Peyer's patch (tissue), 4 donors: ENCODE measurements at regions not wholly inside any gene's neighbourhood (a gene's known extent, or its start where the extent isn't known, plus 50 kb on each side); places are given as distances from the start of the nearest gene placed in this dataset.

Experiments used
- DNase-seq, 3 donors: peaks; one replicate each; pipeline ENCODE4 v3.0.0-alpha.2; 2017 to 2019
- H3K27ac ChIP-seq, 4 donors: fragments of 200-600 bp; sonication (generic); one replicate each; pipeline ENCODE4 v1.5.1; 2016 to 2019
- H3K27me3 ChIP-seq, 2 donors: fragments of 200-600 bp; sonication (generic); one replicate each; pipeline ENCODE4 v1.5.1; 2019
- H3K36me3 ChIP-seq, 3 donors: fragments of 200-600 bp; sonication (generic); one replicate each; pipeline ENCODE4 v1.5.1; 2016 to 2019
- H3K4me1 ChIP-seq, 4 donors: fragments of 200-600 bp; sonication (generic); one replicate each; pipeline ENCODE4 v1.5.1; 2016 to 2019
- H3K4me3 ChIP-seq, 4 donors: fragments of 200-600 bp; sonication (generic); 1 replicate in 3 of 4; 2 replicates in 1 of 4; pipeline ENCODE4 v1.5.1; 2016 to 2019; ENCODE audit warnings: mild to moderate bottlenecking in 1 of 4
- H3K9me3 ChIP-seq, 4 donors: fragments of 200-600 bp; sonication (generic); one replicate each; pipeline ENCODE4 v1.5.1; 2016 to 2019; ENCODE audit warnings: mild to moderate bottlenecking in 1 of 4
- POLR2A ChIP-seq, 2 donors: fragments of 450-650 bp; IDR thresholded peaks; one replicate each; pipeline ENCODE4 v1.5.1; 2017; ENCODE audit warnings: antibody characterized with exemption in 2 of 2, mild to moderate bottlenecking in 2 of 2, moderate library complexity in 2 of 2
- TF ChIP-seq, protein P1 (sequence below), 6 experiments: fragments of 450-650 bp in 4 of 6; fragments of 200-600 bp in 2 of 6; sonication (generic) in 1 of 6; IDR thresholded peaks; one replicate each; pipeline ENCODE4 v1.5.1; 2017 to 2019; ENCODE audit warnings: antibody characterized with exemption in 6 of 6, mild to moderate bottlenecking in 3 of 6, moderate library complexity in 1 of 6

DNA sequence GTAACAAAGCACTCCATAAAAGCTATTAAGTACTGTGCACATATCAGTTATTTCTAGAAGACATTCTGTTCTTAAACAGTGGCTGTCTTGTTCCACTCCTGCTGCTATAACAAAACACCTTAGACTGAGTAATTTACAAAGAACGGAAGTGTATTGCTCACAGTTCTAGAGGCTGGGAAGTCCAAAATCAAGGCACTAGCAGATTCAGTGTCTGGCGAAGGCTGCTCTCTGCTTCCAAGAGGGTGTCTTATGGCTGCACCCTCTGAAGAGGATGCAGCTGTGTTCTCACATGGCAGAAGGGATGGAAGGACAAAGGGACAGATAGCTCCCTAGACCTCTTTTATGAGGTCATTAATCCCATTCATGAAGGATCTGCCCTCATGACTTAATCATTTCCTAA, 424.2 kb upstream of the ZMIZ1 start:
- no peak for TF ChIP-seq POLR2A (IDR thresholded peaks at IDR 0.05)
- TF ChIP-seq, protein P1, sequence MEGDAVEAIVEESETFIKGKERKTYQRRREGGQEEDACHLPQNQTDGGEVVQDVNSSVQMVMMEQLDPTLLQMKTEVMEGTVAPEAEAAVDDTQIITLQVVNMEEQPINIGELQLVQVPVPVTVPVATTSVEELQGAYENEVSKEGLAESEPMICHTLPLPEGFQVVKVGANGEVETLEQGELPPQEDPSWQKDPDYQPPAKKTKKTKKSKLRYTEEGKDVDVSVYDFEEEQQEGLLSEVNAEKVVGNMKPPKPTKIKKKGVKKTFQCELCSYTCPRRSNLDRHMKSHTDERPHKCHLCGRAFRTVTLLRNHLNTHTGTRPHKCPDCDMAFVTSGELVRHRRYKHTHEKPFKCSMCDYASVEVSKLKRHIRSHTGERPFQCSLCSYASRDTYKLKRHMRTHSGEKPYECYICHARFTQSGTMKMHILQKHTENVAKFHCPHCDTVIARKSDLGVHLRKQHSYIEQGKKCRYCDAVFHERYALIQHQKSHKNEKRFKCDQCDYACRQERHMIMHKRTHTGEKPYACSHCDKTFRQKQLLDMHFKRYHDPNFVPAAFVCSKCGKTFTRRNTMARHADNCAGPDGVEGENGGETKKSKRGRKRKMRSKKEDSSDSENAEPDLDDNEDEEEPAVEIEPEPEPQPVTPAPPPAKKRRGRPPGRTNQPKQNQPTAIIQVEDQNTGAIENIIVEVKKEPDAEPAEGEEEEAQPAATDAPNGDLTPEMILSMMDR (IDR thresholded peaks at IDR 0.05): no peak
- no peak overlapping the region for H3K27ac ChIP-seq

DNA sequence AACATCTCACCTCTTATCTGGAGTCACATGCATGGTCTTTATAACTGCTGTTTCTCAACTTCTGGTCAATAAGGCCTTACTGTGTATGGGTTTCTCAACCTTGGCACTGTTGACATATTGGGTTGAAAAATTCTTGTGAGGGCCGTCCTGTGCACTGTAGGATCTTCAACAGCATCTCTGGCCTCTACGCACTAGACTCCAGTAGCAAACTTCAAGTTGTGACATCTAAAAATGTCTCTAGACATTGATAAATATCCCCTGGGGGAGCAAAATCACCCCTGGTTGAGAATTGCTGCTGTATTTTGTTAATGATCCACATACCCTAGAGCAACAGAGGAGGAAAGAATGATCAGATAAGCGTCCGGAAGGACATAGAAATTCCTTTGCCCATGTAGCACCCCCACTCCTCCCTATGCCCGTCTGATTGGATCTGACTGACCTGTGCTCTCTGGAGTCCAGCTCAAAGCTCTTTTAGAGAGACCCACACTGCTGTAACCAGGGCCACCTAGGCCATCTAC, 423.5 kb upstream of the ZMIZ1 start:
- Histone ChIP-seq H3K27ac (no peak overlapping the region), H3K36me3 (no peaks in the 10 kb centered on the region), H3K4me1 (no peaks in the 10 kb centered on the region), H3K4me3 (no peak overlapping the region), H3K9me3 (no peaks in the 10 kb centered on the region), H3K27me3 (no peaks in the 10 kb centered on the region)
- no peak for TF ChIP-seq POLR2A (IDR thresholded peaks at IDR 0.05)
- TF ChIP-seq, protein P1 (IDR thresholded peaks at IDR 0.05): no peak
- no peak for DNase-seq

More for the DNA sequence above, 424.2 kb upstream of the ZMIZ1 start:
- H3K36me3 ChIP-seq: no peaks in the 10 kb centered on the region
- no peaks in the 10 kb centered on the region for H3K9me3 ChIP-seq
- DNase-seq: no peak
- no peak overlapping the region for H3K4me3 ChIP-seq
- no peaks in the 10 kb centered on the region for H3K27me3 ChIP-seq
- no peaks in the 10 kb centered on the region for H3K4me1 ChIP-seq

DNA sequence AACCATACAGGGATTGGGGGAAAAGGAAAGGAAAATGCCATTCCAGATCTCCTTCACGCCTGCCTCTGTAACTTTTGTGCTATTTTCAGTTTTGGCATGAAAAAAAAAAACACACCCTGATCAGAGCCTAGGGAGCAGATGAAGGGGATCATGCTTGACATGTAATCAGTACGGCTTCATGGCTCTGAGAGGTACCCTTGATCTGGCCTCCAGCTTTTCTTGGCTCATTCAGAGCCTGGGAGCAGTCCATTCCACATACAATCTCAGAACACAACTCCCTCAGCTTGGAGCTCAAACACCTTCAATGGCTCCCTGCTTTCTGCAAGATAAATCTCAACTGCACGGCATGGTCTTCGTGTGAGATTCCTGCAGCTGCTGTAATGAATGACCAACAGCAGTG, 422.8 kb upstream of the ZMIZ1 start:
- Histone ChIP-seq H3K27me3 (no peaks in the 10 kb centered on the region), H3K9me3 (no peaks in the 10 kb centered on the region), H3K27ac (no peak overlapping the region), H3K36me3 (no peaks in the 10 kb centered on the region), H3K4me3 (no peak overlapping the region), H3K4me1 (no peaks in the 10 kb centered on the region)
- TF ChIP-seq, protein P1 (IDR thresholded peaks at IDR 0.05): no peak
- no peak for TF ChIP-seq POLR2A (IDR thresholded peaks at IDR 0.05)
- no peak for DNase-seq

DNA sequence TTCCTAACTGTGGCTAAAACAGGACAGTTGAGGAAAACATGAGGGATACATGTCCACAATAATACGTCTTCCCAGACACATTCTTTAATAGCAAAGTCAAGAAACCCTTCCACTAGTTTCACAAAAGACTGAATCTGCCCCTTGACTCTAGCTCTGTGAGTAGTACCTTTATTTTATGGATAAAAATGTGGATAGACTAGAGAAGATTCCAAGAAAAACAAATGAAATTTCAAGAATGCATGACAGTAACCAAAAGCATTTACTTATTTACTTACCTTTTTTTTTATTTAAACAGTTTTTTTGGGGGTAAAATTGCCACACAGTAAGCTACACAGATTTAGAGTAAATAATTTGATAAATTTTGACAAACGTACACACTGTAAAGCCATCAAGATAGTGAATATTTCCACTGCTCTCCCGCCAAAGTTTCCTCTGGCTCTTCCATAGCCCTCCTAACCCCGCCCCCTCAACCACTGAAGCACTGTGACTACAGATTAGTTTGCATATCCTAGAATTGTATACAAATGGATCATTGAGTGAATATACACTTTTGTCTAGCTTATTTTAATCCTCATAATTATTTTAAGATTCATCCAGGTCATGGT, 420.4 kb upstream of the ZMIZ1 start:
- no peaks in the 10 kb centered on the region for H3K27me3 ChIP-seq
- DNase-seq: no peak
- no peaks in the 10 kb centered on the region for H3K4me1 ChIP-seq
- TF ChIP-seq, protein P1 (IDR thresholded peaks at IDR 0.05): no peak
- TF ChIP-seq POLR2A (IDR thresholded peaks at IDR 0.05): no peak
- no peak overlapping the region for H3K27ac ChIP-seq
- H3K36me3 ChIP-seq: no peaks in the 10 kb centered on the region
- no peaks in the 10 kb centered on the region for H3K9me3 ChIP-seq
- no peak overlapping the region for H3K4me3 ChIP-seq

DNA sequence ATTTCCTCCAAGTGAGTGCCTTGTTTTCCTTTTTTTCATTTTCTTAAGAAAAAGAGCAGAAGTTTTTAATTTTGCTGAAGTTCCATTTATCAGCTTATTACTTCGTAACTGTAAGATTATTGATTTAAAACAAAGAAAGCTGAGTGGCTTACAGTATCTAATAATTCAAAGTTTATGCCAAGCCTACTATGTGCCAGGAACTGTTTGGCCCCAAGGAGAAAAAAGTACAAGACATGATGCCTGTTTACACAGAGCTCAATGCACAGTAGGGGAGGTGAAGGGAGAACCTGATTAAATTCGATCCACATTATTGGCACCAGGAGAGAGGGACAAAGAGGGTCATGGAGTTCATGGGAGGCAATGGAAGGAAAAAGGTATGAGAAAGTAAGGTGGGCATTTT, 419.3 kb upstream of the ZMIZ1 start:
- Histone ChIP-seq H3K27me3 (no peaks in the 10 kb centered on the region), H3K4me3 (no peak overlapping the region), H3K9me3 (no peaks in the 10 kb centered on the region), H3K36me3 (no peaks in the 10 kb centered on the region), H3K4me1 (no peaks in the 10 kb centered on the region), H3K27ac (no peak overlapping the region)
- DNase-seq: no peak
- TF ChIP-seq POLR2A (IDR thresholded peaks at IDR 0.05): no peak
- TF ChIP-seq, protein P1 (IDR thresholded peaks at IDR 0.05): no peak

DNA sequence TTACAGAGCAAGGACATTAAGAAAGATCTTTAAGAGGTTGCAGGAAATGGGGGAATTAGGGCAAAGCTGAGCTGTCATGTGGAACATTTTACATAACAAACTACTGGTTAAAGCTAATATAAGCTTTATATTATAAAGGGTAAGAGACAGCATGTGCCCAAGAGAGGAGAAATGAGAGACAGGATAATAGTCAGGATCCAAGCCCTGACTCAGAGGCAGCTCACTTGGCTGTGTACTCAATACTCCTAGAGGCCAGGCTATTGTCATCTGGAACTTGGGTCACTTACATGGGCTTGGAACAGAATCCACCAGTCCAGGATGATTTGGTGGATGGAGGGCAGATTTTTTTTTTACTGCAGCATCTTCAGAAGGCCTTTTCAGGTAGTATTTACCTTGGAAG, 418.6 kb upstream of the ZMIZ1 start:
- Histone ChIP-seq H3K27me3 (no peaks in the 10 kb centered on the region), H3K4me1 (no peaks in the 10 kb centered on the region), H3K36me3 (no peaks in the 10 kb centered on the region), H3K9me3 (no peaks in the 10 kb centered on the region), H3K4me3 (no peak overlapping the region), H3K27ac (no peak overlapping the region)
- TF ChIP-seq, protein P1 (IDR thresholded peaks at IDR 0.05): no peak
- no peak for TF ChIP-seq POLR2A (IDR thresholded peaks at IDR 0.05)
- DNase-seq: no peak
